ENCODE measurements at regions not wholly inside any gene's neighbourhood (a gene's known extent, or its start where the extent isn't known, plus 50 kb on each side); places are given as distances from the start of the nearest gene placed in this dataset.

GRCh38 chr4:131302108-131302507, 1847.0 kb upstream of the PCDH10 start:
- no peak for TF ChIP-seq CTCF (IDR thresholded peaks at IDR 0.05)
- no peak for TF ChIP-seq POLR2A (IDR thresholded peaks at IDR 0.05)

Data from testis (tissue), 2 donors.